ENCODE measurements at regions not wholly inside any gene's neighbourhood (a gene's known extent, or its start where the extent isn't known, plus 50 kb on each side); places are given as distances from the start of the nearest gene placed in this dataset.

DNA sequence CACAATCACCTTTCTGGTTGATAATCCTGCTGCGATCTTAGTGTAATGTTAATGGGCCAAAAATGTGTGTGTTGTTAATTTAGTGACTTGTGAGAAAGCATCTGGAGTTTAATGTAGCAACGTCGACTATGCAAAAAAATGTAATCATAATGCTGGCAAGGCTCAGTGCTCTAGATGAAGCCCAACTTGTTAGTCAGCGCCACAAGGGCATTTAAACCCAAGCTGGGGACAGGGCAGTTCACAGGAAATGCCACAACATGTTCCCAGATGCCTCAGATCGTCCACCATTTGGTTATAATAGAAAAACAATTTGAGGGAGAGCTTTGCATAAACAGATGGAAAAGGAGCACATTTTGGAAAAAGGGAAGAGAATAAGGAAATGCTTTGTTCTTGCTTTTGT is 585.4 kb upstream of the PLXNA2 start:
- WGBS (ENCODE audit: extremely low coverage, insufficient coverage, insufficient read length): no CpG with 5 or more reads among the region's 5 CpGs
- no peak overlapping the region for H2BK5ac ChIP-seq (ENCODE audit: low read depth, low read length, poor library complexity)
- no peak overlapping the region for H4K8ac ChIP-seq (ENCODE audit: low read depth, low read length)

DNA sequence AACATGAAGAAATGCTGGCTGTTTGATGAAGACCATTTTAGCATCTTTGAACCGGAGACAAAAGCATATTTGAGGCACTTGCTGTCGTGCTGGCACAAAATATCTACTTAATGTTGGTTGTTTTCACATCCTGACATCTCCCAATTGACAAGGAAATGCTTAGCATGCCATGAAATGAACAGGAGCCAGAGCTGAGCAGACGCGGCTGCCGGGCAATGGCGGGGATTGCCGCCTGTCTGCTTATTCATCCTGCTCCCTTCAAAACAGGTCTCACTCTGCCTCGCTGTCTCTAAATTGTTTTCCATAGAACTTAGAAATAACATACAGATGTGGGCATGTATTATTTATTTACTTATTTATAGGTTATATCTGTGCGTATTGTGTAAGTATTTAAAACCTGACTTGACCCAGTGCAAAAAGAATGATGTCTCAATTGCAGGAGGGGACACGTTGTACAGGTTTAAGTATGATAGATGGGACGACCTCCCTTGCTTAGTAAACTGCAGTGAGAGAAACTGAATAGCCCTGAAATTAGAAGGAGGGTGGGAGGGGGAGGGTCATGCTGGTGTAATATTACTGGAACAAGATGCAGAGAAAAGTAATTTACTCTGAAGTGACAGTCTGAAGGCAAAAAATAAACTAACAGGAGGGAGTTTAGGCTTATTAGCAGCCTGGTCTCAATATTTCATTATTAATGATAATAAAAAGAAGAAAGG is 590.4 kb upstream of the PLXNA2 start:
- no peaks in the 10 kb centered on the region for H3K27me3 ChIP-seq (ENCODE audit: insufficient read depth, low read length)
- H3K36me3 ChIP-seq (ENCODE audit: control insufficient read depth in 1 of 2, insufficient read depth in 2 of 2, low read length in 2 of 2): no peaks in the 10 kb centered on the region

More for the DNA sequence above, 585.4 kb upstream of the PLXNA2 start:
- no peak overlapping the region for H2AK5ac ChIP-seq (ENCODE audit: low read length)
- no peaks in the 10 kb centered on the region for H3K9me3 ChIP-seq (ENCODE audit: insufficient read depth, low read depth, low read length)
- no peak overlapping the region for H3K27ac ChIP-seq (ENCODE audit: low read depth, low read length)
- no peak overlapping the region for H3K23ac ChIP-seq (ENCODE audit: low read length)
- no peaks in the 10 kb centered on the region for H3K36me3 ChIP-seq (ENCODE audit: control insufficient read depth in 1 of 2, insufficient read depth in 2 of 2, low read length in 2 of 2)
- H4K91ac ChIP-seq (ENCODE audit: low read depth, low read length): peak overlapping the region; percentile 43
- H3K18ac ChIP-seq (ENCODE audit: low read length): no peak overlapping the region
- no peak overlapping the region for H2AFZ ChIP-seq (ENCODE audit: insufficient read depth, low read length, poor library complexity)
- no peak overlapping the region for H3K14ac ChIP-seq (ENCODE audit: low read length)
- no peak overlapping the region for H3K4ac ChIP-seq (ENCODE audit: low read depth, low read length)
- H3K4me1 ChIP-seq (ENCODE audit: control insufficient read depth in 1 of 2, insufficient read depth in 2 of 2, low read length in 2 of 2): no peaks in the 10 kb centered on the region
- no peaks in the 10 kb centered on the region for H3K79me2 ChIP-seq (ENCODE audit: control insufficient read depth, insufficient read depth, low read length, poor library complexity)
- H3K4me2 ChIP-seq (ENCODE audit: low read length): no peak overlapping the region
- no peaks in the 10 kb centered on the region for H3K27me3 ChIP-seq (ENCODE audit: insufficient read depth, low read length)
- H4K12ac ChIP-seq (ENCODE audit: low read depth, low read length): no peak overlapping the region
- no peak overlapping the region for H3K4me3 ChIP-seq (ENCODE audit: low read depth, low read length)
- DNase-seq: no peak
- no peak overlapping the region for H2BK12ac ChIP-seq (ENCODE audit: low read length)
- H3K79me1 ChIP-seq (ENCODE audit: low read length): peaks cover 9% of the 10 kb centered on the region
- H2BK120ac ChIP-seq (ENCODE audit: insufficient read depth, low read length, poor library complexity): no peak overlapping the region
- H3K9ac ChIP-seq (ENCODE audit: low read length): no peak overlapping the region

DNA sequence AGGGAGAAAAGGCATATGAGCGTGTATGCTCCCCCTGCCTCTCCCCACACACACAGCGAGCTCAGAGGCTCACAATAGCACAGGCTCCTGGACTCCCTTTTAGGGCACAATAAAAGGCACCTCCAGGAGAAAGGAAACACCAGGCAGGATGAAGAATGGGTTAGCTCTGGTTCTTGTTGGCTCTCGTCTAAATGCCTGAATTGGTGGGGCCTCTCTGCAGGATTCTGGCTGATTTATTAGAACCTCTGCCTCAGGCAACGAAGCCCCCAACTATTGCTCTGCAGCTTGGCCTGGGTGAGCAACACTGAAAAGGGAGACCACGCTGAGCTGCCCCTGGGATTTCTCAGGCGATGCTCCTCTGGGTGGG is 590.9 kb upstream of the PLXNA2 start:
- Histone ChIP-seq H3K9ac (ENCODE audit: low read length) (no peak overlapping the region), H4K91ac (ENCODE audit: low read depth, low read length) (peak overlapping the region; percentile 83), H2AFZ (ENCODE audit: insufficient read depth, low read length, poor library complexity) (peak overlapping the region; percentile 52), H2BK5ac (ENCODE audit: low read depth, low read length, poor library complexity) (peak overlapping the region; percentile 75), H3K36me3 (ENCODE audit: control insufficient read depth in 1 of 2, insufficient read depth in 2 of 2, low read length in 2 of 2) (no peaks in the 10 kb centered on the region), H4K12ac (ENCODE audit: low read depth, low read length) (no peak overlapping the region), H3K4me1 (ENCODE audit: control insufficient read depth in 1 of 2, insufficient read depth in 2 of 2, low read length in 2 of 2) (peaks cover 2 to 8% of the 10 kb centered on the region in 2 experiments), H3K79me1 (ENCODE audit: low read length) (peaks cover 18% of the 10 kb centered on the region), H2BK12ac (ENCODE audit: low read length) (peak overlapping the region; percentile 10), H4K8ac (ENCODE audit: low read depth, low read length) (peak overlapping the region; percentile 4), H2BK120ac (ENCODE audit: insufficient read depth, low read length, poor library complexity) (peak overlapping the region; percentile 41), H3K4me2 (ENCODE audit: low read length) (no peak overlapping the region), H3K4me3 (ENCODE audit: low read depth, low read length) (no peak overlapping the region), H3K9me3 (ENCODE audit: insufficient read depth, low read depth, low read length) (no peaks in the 10 kb centered on the region), H3K18ac (ENCODE audit: low read length) (peak overlapping the region; percentile 22), H3K23ac (ENCODE audit: low read length) (no peak overlapping the region), H2AK5ac (ENCODE audit: low read length) (peak overlapping the region; percentile 4), H3K27me3 (ENCODE audit: insufficient read depth, low read length) (no peaks in the 10 kb centered on the region), H3K14ac (ENCODE audit: low read length) (peak overlapping the region; percentile 75), H3K4ac (ENCODE audit: low read depth, low read length) (peak overlapping the region; percentile 57), H3K79me2 (ENCODE audit: control insufficient read depth, insufficient read depth, low read length, poor library complexity) (no peaks in the 10 kb centered on the region), H3K27ac (ENCODE audit: low read depth, low read length) (peak overlapping the region; percentile 79)
- no peak for DNase-seq
- WGBS (ENCODE audit: extremely low coverage, insufficient coverage, insufficient read length): no CpG with 5 or more reads among the region's 6 CpGs

More for the DNA sequence above, 590.4 kb upstream of the PLXNA2 start:
- Histone ChIP-seq H3K23ac (ENCODE audit: low read length) (no peak overlapping the region), H4K91ac (ENCODE audit: low read depth, low read length) (peak overlapping the region; percentile 83), H3K4me3 (ENCODE audit: low read depth, low read length) (no peak overlapping the region), H3K4ac (ENCODE audit: low read depth, low read length) (no peak overlapping the region), H3K4me1 (ENCODE audit: control insufficient read depth in 1 of 2, insufficient read depth in 2 of 2, low read length in 2 of 2) (peaks cover 2 to 8% of the 10 kb centered on the region in 2 experiments), H3K9ac (ENCODE audit: low read length) (no peak overlapping the region), H3K18ac (ENCODE audit: low read length) (no peak overlapping the region), H2BK12ac (ENCODE audit: low read length) (no peak overlapping the region), H3K9me3 (ENCODE audit: insufficient read depth, low read depth, low read length) (no peaks in the 10 kb centered on the region), H4K8ac (ENCODE audit: low read depth, low read length) (no peak overlapping the region), H4K12ac (ENCODE audit: low read depth, low read length) (no peak overlapping the region), H3K79me2 (ENCODE audit: control insufficient read depth, insufficient read depth, low read length, poor library complexity) (no peaks in the 10 kb centered on the region), H2AFZ (ENCODE audit: insufficient read depth, low read length, poor library complexity) (no peak overlapping the region), H3K79me1 (ENCODE audit: low read length) (peaks cover 18% of the 10 kb centered on the region), H3K4me2 (ENCODE audit: low read length) (peak overlapping the region; percentile 11), H2BK120ac (ENCODE audit: insufficient read depth, low read length, poor library complexity) (peak overlapping the region; percentile 41), H2AK5ac (ENCODE audit: low read length) (no peak overlapping the region), H3K27ac (ENCODE audit: low read depth, low read length) (peak overlapping the region; percentile 79), H2BK5ac (ENCODE audit: low read depth, low read length, poor library complexity) (peak overlapping the region; percentile 75), H3K14ac (ENCODE audit: low read length) (peak overlapping the region; percentile 75)
- peak; percentile 9 to 16 for DNase-seq
- WGBS (ENCODE audit: extremely low coverage, insufficient coverage, insufficient read length): no CpG with 5 or more reads among the region's 11 CpGs

DNA sequence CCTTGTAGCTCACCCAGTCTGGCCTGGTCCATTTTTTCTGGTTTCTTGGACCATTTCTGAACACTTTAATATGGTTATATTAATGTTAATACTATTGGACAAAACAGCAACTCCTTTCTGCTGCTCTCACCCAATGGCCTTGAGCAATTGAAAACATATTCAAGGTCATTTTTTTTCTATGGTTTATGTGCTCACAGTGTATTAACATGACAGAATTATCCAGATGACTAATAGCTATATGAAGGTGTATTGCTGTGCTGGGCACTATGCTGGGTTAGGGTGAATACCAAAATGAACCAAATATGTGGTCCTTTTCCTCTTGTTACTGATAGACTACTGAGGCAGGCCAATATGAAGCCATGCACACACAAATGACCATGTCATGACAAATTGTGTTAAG is 591.6 kb upstream of the PLXNA2 start:
- Histone ChIP-seq H2AK5ac (ENCODE audit: low read length) (no peak overlapping the region), H3K79me1 (ENCODE audit: low read length) (peaks cover 18% of the 10 kb centered on the region), H3K4me3 (ENCODE audit: low read depth, low read length) (no peak overlapping the region), H4K12ac (ENCODE audit: low read depth, low read length) (no peak overlapping the region), H3K79me2 (ENCODE audit: control insufficient read depth, insufficient read depth, low read length, poor library complexity) (no peaks in the 10 kb centered on the region), H3K18ac (ENCODE audit: low read length) (no peak overlapping the region), H3K4me2 (ENCODE audit: low read length) (no peak overlapping the region), H3K4ac (ENCODE audit: low read depth, low read length) (no peak overlapping the region), H4K91ac (ENCODE audit: low read depth, low read length) (no peak overlapping the region), H3K9ac (ENCODE audit: low read length) (no peak overlapping the region), H3K14ac (ENCODE audit: low read length) (no peak overlapping the region), H2BK120ac (ENCODE audit: insufficient read depth, low read length, poor library complexity) (no peak overlapping the region), H2BK5ac (ENCODE audit: low read depth, low read length, poor library complexity) (no peak overlapping the region), H3K23ac (ENCODE audit: low read length) (no peak overlapping the region), H4K8ac (ENCODE audit: low read depth, low read length) (no peak overlapping the region), H2BK12ac (ENCODE audit: low read length) (no peak overlapping the region), H3K4me1 (ENCODE audit: control insufficient read depth in 1 of 2, insufficient read depth in 2 of 2, low read length in 2 of 2) (peaks cover 2 to 8% of the 10 kb centered on the region in 2 experiments), H3K36me3 (ENCODE audit: control insufficient read depth in 1 of 2, insufficient read depth in 2 of 2, low read length in 2 of 2) (no peaks in the 10 kb centered on the region), H3K27me3 (ENCODE audit: insufficient read depth, low read length) (no peaks in the 10 kb centered on the region), H3K9me3 (ENCODE audit: insufficient read depth, low read depth, low read length) (no peaks in the 10 kb centered on the region), H3K27ac (ENCODE audit: low read depth, low read length) (peak overlapping the region; percentile 79), H2AFZ (ENCODE audit: insufficient read depth, low read length, poor library complexity) (no peak overlapping the region)
- no peak for DNase-seq
